ENCODE measurements at regions not wholly inside any gene's neighbourhood (a gene's known extent, or its start where the extent isn't known, plus 50 kb on each side); places are given as distances from the start of the nearest gene placed in this dataset.

DNA sequence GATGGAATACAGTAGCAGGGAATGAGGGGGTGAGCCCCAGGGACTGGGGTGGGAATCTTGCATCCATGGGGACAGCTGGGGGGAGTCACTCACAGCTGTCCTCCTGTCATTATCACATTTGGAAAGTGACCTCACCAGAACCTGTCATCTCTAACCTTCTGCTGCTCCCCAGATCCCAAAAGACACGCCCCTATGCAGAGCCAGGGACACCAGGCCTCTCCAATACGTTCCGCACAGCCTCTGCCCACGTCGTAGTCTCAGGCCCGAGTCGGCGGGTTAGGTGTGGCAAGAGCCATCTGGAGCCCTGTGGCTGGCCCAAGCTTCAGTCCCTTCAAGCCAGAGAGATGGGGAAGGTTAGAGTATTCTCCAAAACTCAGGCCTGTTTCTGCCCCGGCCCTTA is 214.3 kb downstream of the ENGASE start:
- H3K27me3 ChIP-seq (ENCODE audit: insufficient read depth, low read depth, low read length), result peaks cover 3% of the 10 kb centered on the region
- no peaks in the 10 kb centered on the region for H3K79me2 ChIP-seq (replicated peaks; ENCODE audit: insufficient read depth, low read length)
- no peak overlapping the region for H3K4me3 ChIP-seq (ENCODE audit: low read length)
- H3K36me3 ChIP-seq (ENCODE audit: insufficient read depth, low read length), result no peaks in the 10 kb centered on the region
- no peaks in the 10 kb centered on the region for H4K20me1 ChIP-seq (ENCODE audit: insufficient read depth)
- no peaks in the 10 kb centered on the region for H3F3A ChIP-seq (ENCODE audit: insufficient read depth, low read length, poor library complexity, severe bottlenecking)
- no peaks in the 10 kb centered on the region for H3K9me2 ChIP-seq (ENCODE audit: insufficient read depth, low read length)
- TF ChIP-seq MXI1 (conservative IDR thresholded peaks at IDR 0.05; ENCODE audit: poor library complexity, severe bottlenecking), result no peak
- TF ChIP-seq, protein P1, sequence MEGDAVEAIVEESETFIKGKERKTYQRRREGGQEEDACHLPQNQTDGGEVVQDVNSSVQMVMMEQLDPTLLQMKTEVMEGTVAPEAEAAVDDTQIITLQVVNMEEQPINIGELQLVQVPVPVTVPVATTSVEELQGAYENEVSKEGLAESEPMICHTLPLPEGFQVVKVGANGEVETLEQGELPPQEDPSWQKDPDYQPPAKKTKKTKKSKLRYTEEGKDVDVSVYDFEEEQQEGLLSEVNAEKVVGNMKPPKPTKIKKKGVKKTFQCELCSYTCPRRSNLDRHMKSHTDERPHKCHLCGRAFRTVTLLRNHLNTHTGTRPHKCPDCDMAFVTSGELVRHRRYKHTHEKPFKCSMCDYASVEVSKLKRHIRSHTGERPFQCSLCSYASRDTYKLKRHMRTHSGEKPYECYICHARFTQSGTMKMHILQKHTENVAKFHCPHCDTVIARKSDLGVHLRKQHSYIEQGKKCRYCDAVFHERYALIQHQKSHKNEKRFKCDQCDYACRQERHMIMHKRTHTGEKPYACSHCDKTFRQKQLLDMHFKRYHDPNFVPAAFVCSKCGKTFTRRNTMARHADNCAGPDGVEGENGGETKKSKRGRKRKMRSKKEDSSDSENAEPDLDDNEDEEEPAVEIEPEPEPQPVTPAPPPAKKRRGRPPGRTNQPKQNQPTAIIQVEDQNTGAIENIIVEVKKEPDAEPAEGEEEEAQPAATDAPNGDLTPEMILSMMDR (IDR thresholded peaks at IDR 0.05; ENCODE audit: poor library complexity, severe bottlenecking), result no peak
- TF ChIP-seq POLR2AphosphoS5 (IDR thresholded peaks at IDR 0.05), result no peak
- no peak for TF ChIP-seq EZH2 (IDR thresholded peaks at IDR 0.05; ENCODE audit: borderline replicate concordance, insufficient read depth, low read length, poor library complexity, severe bottlenecking)
- TF ChIP-seq SMC3 (conservative IDR thresholded peaks at IDR 0.05; ENCODE audit: poor library complexity), result no peak
- TF ChIP-seq TAF1 (IDR thresholded peaks at IDR 0.05; ENCODE audit: low read depth), result no peak
- TF ChIP-seq RAD21 (conservative IDR thresholded peaks at IDR 0.05), result no peak
- TF ChIP-seq EP300 (conservative IDR thresholded peaks at IDR 0.05; ENCODE audit: poor library complexity, severe bottlenecking), result no peak
- TF ChIP-seq, protein P2, sequence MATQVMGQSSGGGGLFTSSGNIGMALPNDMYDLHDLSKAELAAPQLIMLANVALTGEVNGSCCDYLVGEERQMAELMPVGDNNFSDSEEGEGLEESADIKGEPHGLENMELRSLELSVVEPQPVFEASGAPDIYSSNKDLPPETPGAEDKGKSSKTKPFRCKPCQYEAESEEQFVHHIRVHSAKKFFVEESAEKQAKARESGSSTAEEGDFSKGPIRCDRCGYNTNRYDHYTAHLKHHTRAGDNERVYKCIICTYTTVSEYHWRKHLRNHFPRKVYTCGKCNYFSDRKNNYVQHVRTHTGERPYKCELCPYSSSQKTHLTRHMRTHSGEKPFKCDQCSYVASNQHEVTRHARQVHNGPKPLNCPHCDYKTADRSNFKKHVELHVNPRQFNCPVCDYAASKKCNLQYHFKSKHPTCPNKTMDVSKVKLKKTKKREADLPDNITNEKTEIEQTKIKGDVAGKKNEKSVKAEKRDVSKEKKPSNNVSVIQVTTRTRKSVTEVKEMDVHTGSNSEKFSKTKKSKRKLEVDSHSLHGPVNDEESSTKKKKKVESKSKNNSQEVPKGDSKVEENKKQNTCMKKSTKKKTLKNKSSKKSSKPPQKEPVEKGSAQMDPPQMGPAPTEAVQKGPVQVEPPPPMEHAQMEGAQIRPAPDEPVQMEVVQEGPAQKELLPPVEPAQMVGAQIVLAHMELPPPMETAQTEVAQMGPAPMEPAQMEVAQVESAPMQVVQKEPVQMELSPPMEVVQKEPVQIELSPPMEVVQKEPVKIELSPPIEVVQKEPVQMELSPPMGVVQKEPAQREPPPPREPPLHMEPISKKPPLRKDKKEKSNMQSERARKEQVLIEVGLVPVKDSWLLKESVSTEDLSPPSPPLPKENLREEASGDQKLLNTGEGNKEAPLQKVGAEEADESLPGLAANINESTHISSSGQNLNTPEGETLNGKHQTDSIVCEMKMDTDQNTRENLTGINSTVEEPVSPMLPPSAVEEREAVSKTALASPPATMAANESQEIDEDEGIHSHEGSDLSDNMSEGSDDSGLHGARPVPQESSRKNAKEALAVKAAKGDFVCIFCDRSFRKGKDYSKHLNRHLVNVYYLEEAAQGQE (IDR thresholded peaks at IDR 0.05; ENCODE audit: borderline replicate concordance), result no peak
- no peak overlapping the region for H3K9ac ChIP-seq (ENCODE audit: low read length)
- H2AFZ ChIP-seq (ENCODE audit: low read depth, low read length), result no peak overlapping the region
- H3K4me2 ChIP-seq (ENCODE audit: low read length), result no peak overlapping the region
- no peaks in the 10 kb centered on the region for H3K9me3 ChIP-seq (ENCODE audit: low read length)
- no peak overlapping the region for H3K27ac ChIP-seq (ENCODE audit: low read length)

DNA sequence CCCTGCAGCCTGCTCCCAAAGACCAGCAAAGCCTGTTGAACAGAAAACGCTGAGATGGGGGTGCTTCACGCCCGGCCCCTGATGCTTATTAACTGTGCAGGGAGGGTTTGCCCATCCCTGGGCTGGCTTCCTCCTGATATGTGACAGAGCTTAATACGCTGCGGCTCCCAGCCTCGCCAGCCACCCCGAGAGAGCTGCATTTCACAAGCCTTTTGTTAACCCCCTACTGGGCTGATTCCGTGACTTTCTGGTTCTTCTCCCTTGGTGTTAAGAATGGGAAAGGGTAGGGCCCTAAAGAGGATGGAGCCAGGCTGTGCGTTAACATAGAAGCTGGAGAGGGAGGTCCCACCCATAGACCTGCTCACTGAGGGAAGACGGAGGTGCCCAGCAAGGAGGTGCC is 211.8 kb downstream of the ENGASE start:
- H3K4me2 ChIP-seq (ENCODE audit: low read length), result no peak overlapping the region
- H3K36me3 ChIP-seq (ENCODE audit: insufficient read depth, low read length), result no peaks in the 10 kb centered on the region
- no peak overlapping the region for H3K9ac ChIP-seq (ENCODE audit: low read length)
- TF ChIP-seq SMC3 (conservative IDR thresholded peaks at IDR 0.05; ENCODE audit: poor library complexity), result no peak
- TF ChIP-seq POLR2AphosphoS5 (IDR thresholded peaks at IDR 0.05), result no peak
- TF ChIP-seq TAF1 (IDR thresholded peaks at IDR 0.05; ENCODE audit: low read depth), result no peak
- no peaks in the 10 kb centered on the region for H3F3A ChIP-seq (ENCODE audit: insufficient read depth, low read length, poor library complexity, severe bottlenecking)
- H3K27ac ChIP-seq (ENCODE audit: low read length), result no peak overlapping the region
- H3K4me3 ChIP-seq (ENCODE audit: low read length), result no peak overlapping the region
- H3K9me2 ChIP-seq (ENCODE audit: insufficient read depth, low read length), result no peaks in the 10 kb centered on the region
- H3K9me3 ChIP-seq (ENCODE audit: low read length), result no peaks in the 10 kb centered on the region
- no peaks in the 10 kb centered on the region for H4K20me1 ChIP-seq (ENCODE audit: insufficient read depth)
- H2AFZ ChIP-seq (ENCODE audit: low read depth, low read length), result no peak overlapping the region
- no peaks in the 10 kb centered on the region for H3K79me2 ChIP-seq (replicated peaks; ENCODE audit: insufficient read depth, low read length)
- no peaks in the 10 kb centered on the region for H3K27me3 ChIP-seq (ENCODE audit: insufficient read depth, low read depth, low read length)

DNA sequence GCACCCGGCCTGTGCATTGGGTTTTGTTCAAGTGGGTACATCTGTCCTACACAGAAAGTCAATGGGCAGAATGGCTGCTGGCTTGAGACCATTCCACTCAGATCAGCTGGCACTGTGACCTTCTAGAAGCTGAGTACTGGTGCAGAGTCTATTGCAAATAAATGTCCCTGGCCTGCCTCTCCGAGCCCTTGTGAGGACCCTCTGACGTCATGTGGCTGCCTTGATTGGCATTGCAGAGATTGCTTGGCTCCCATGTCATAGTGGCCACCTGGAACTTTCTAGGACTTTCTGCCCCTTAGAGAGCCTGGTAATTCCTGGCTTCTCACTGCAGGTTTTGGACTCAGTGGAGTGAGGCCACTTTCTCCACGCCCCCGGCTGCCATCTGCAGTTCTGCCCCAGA is 211.3 kb downstream of the ENGASE start:
- Histone ChIP-seq H2AFZ (ENCODE audit: low read depth, low read length) (no peak overlapping the region), H3K36me3 (ENCODE audit: insufficient read depth, low read length) (no peaks in the 10 kb centered on the region), H3K27ac (ENCODE audit: low read length) (no peak overlapping the region), H3K4me3 (ENCODE audit: low read length) (no peak overlapping the region), H3K79me2 (replicated peaks; ENCODE audit: insufficient read depth, low read length) (no peaks in the 10 kb centered on the region), H3K9me2 (ENCODE audit: insufficient read depth, low read length) (no peaks in the 10 kb centered on the region), H3K4me2 (ENCODE audit: low read length) (no peak overlapping the region), H3K9me3 (ENCODE audit: low read length) (no peaks in the 10 kb centered on the region), H4K20me1 (ENCODE audit: insufficient read depth) (no peaks in the 10 kb centered on the region), H3F3A (ENCODE audit: insufficient read depth, low read length, poor library complexity, severe bottlenecking) (no peaks in the 10 kb centered on the region), H3K9ac (ENCODE audit: low read length) (no peak overlapping the region), H3K27me3 (ENCODE audit: insufficient read depth, low read depth, low read length) (no peaks in the 10 kb centered on the region)
- TF ChIP-seq, protein P2 (IDR thresholded peaks at IDR 0.05; ENCODE audit: borderline replicate concordance), result no peak
- no peak for TF ChIP-seq MXI1 (conservative IDR thresholded peaks at IDR 0.05; ENCODE audit: poor library complexity, severe bottlenecking)
- TF ChIP-seq POLR2AphosphoS5 (IDR thresholded peaks at IDR 0.05), result no peak
- no peak for TF ChIP-seq RAD21 (conservative IDR thresholded peaks at IDR 0.05)
- TF ChIP-seq EP300 (conservative IDR thresholded peaks at IDR 0.05; ENCODE audit: poor library complexity, severe bottlenecking), result no peak
- no peak for TF ChIP-seq EZH2 (IDR thresholded peaks at IDR 0.05; ENCODE audit: borderline replicate concordance, insufficient read depth, low read length, poor library complexity, severe bottlenecking)
- no peak for TF ChIP-seq TAF1 (IDR thresholded peaks at IDR 0.05; ENCODE audit: low read depth)
- TF ChIP-seq, protein P1 (IDR thresholded peaks at IDR 0.05; ENCODE audit: poor library complexity, severe bottlenecking), result no peak
- no peak for TF ChIP-seq SMC3 (conservative IDR thresholded peaks at IDR 0.05; ENCODE audit: poor library complexity)

Data from neural cell (in vitro differentiated cells).